D721Med (cell line): ENCODE measurements at regions not wholly inside any gene's neighbourhood (a gene's known extent, or its start where the extent isn't known, plus 50 kb on each side); places are given as distances from the start of the nearest gene placed in this dataset.

ENCODE experiments used
- DNase-seq: peaks from one replicate; pipeline ENCODE4 v3.0.0; 2011; ENCODE audit warnings: low spot score; ENCODE audit not compliant: insufficient read length
- FAIRE-seq: peaks from 2 replicates; lab custom pipeline; 2011; peaks lifted over from hg19 to GRCh38; lab: Jason Lieb, UNC
- CTCF ChIP-seq: IDR thresholded peaks from 2 replicates; pipeline ENCODE4 v1.5.1; 2012; ENCODE audit warnings: mild to moderate bottlenecking, control low read depth; ENCODE audit not compliant: insufficient read depth; ENCODE audit errors: missing control alignments

- no peak for TF ChIP-seq CTCF
- DNase-seq (no peak), FAIRE-seq (no peak)
Measured at GRCh38 chr6:92701425-92702096, 717.8 kb downstream of the EPHA7 start.

DNA sequence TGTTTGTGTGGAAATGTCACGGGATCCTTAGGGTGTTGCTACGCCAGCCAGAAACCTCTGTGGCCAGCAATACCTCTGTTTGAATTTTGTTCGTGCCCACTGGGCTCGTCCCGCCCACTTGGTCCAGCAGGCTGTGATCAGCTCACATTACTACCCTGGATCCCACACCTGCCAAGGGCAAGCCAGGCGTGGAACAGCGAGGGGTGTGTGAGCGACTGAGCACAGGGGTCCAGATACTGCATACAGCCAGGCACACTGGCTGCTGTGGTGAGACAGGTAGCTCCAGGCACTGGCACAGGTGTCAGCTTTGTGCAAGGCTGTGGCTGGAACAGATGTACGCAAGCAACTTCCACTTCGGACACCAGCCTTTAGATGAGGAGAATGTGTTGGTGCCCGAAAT is 718.9 kb downstream of the EPHA7 start:
- DNase-seq = no peak
- no peak for TF ChIP-seq CTCF
- FAIRE-seq = no peak

- no peak for TF ChIP-seq CTCF
- no peak for FAIRE-seq
- DNase-seq = no peak
Measured at GRCh38 chr6:92690997-92691599, 728.3 kb downstream of the EPHA7 start.

DNA sequence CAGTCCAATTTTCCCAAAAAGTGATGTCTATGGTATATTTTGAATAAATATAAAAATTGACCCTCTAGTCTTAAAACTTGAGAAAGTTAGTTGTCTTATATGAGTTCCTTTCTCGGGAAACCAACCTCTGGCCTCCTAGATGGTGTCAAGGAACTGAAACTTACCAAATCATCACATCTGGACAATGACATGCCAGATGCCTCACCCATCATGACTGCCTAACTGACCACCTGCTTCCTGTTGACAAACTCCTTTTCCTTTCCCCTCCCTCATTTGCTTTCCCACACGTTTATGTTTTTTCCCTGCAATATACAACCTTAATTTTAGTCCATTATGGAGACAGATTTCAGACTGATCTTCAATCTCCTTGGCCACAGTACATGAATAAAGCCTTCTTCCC is 731.0 kb downstream of the EPHA7 start:
- no peak for TF ChIP-seq CTCF
- no peak for DNase-seq
- FAIRE-seq = no peak

GRCh38 chr6:92687278-92687677 is 732.1 kb downstream of the EPHA7 start:
- DNase-seq (no peak), FAIRE-seq (no peak)
- no peak for TF ChIP-seq CTCF

GRCh38 chr6:92684386-92684785 is 735.0 kb downstream of the EPHA7 start:
- no peak for DNase-seq
- no peak for TF ChIP-seq CTCF
- FAIRE-seq = no peak

GRCh38 chr6:92683748-92684147 is 735.6 kb downstream of the EPHA7 start:
- no peak for TF ChIP-seq CTCF
- FAIRE-seq (no peak), DNase-seq (no peak)
